Sigmoid colon (tissue), 6 donors: ENCODE measurements at regions not wholly inside any gene's neighbourhood (a gene's known extent, or its start where the extent isn't known, plus 50 kb on each side); places are given as distances from the start of the nearest gene placed in this dataset.

Experiments
- DNase-seq: peaks from one replicate; pipeline ENCODE4 v3.0.0-alpha.2; 2019
- H3K27ac ChIP-seq, 4 donors: fragments of 200-600 bp; sonication (generic); one replicate each; pipeline ENCODE4 v1.5.1; 2016 to 2019; ENCODE audit warnings: mild to moderate bottlenecking in 1 of 4
- H3K27me3 ChIP-seq, 3 donors: fragments of 200-600 bp; sonication (generic); one replicate each; pipeline ENCODE4 v1.5.1; 2019; ENCODE audit warnings: mild to moderate bottlenecking in 1 of 3
- H3K36me3 ChIP-seq, 4 donors: fragments of 200-600 bp; sonication (generic); one replicate each; pipeline ENCODE4 v1.5.1; 2016 to 2019
- H3K4me1 ChIP-seq, 4 donors: fragments of 200-600 bp; sonication (generic); one replicate each; pipeline ENCODE4 v1.5.1; 2017 to 2019
- H3K4me3 ChIP-seq, 4 donors: fragments of 200-600 bp; sonication (generic); one replicate each; pipeline ENCODE4 v1.5.1; 2017 to 2019; ENCODE audit warnings: mild to moderate bottlenecking in 2 of 4, moderate library complexity in 1 of 4
- H3K9me3 ChIP-seq, 4 donors: fragments of 200-600 bp in 3 of 4; sonication (generic) in 3 of 4; one replicate each; pipeline versions ENCODE4 v1.5.1 to v1.6.1; 2013 to 2019
- CTCF ChIP-seq, 4 experiments: fragments of 450-650 bp in 3 of 4; fragments of 200-600 bp in 1 of 4; IDR thresholded peaks; one replicate each; pipeline ENCODE4 v1.5.1; 2016 to 2019; ENCODE audit warnings: antibody characterized with exemption in 4 of 4, mild to moderate bottlenecking in 3 of 4, moderate library complexity in 2 of 4
- EP300 ChIP-seq, 4 donors: sonication (generic); formaldehyde crosslinking; IDR thresholded peaks; one replicate each; pipeline ENCODE4 v1.6.1; 2017; ENCODE audit warnings: antibody characterized with exemption in 4 of 4
- POLR2A ChIP-seq, 2 donors: fragments of 450-650 bp; IDR thresholded peaks; one replicate each; pipeline ENCODE4 v1.6.1; 2016; ENCODE audit warnings: antibody characterized with exemption in 2 of 2, mild to moderate bottlenecking in 2 of 2, moderate library complexity in 2 of 2
- POLR2AphosphoS5 ChIP-seq, 4 donors: sonication (generic); formaldehyde crosslinking; IDR thresholded peaks; one replicate each; pipeline ENCODE4 v1.6.1; 2017; ENCODE audit warnings: antibody characterized with exemption in 4 of 4
- WGBS, 2 donors: extraction: QIAGEN DNeasy Blood & Tissue Kit; methylation state at CpG; one replicate each; pipeline ENCODE4 v1.1.7; 2013; 5-methylcytosine and 5-hydroxymethylcytosine counted together
- intact Hi-C: fragments of 100-400 bp; cut with DNase I; formaldehyde crosslinking; loops from one replicate; pipeline ENCODE4 v1.15.1; 2023
- donor health status: healthy with polysubstance abuse.
- donor health status: healthy.

- no peak for DNase-seq
- TF ChIP-seq EP300 (IDR thresholded peaks at IDR 0.05) (no peak), POLR2A (IDR thresholded peaks at IDR 0.05) (no peak), POLR2AphosphoS5 (IDR thresholded peaks at IDR 0.05) (no peak), CTCF (IDR thresholded peaks at IDR 0.05) (no peak)
- Histone ChIP-seq H3K36me3 (no peaks in the 10 kb centered on the region), H3K4me3 (no peak overlapping the region), H3K9me3 (peaks cover 0 to 2% (median 0%) of the 10 kb centered on the region in 4 donors), H3K27ac (no peak overlapping the region), H3K27me3 (no peaks in the 10 kb centered on the region), H3K4me1 (no peaks in the 10 kb centered on the region)
- 76 to 81% methylated on average over 11 of the region's 11 CpGs for WGBS, 2 donors
- intact Hi-C loops, result no loop called here
These were observed 406.9 kb downstream of the TMEM114 start for GRCh38 chr16:8183176-8184099.

- no peaks in the 10 kb centered on the region for H3K4me1 ChIP-seq
- H3K9me3 ChIP-seq, result peaks cover 0 to 2% (median 0%) of the 10 kb centered on the region in 4 donors
- no peak for DNase-seq
- H3K36me3 ChIP-seq, result no peaks in the 10 kb centered on the region
- no peak overlapping the region for H3K27ac ChIP-seq
- TF ChIP-seq CTCF (IDR thresholded peaks at IDR 0.05) (no peak), POLR2A (IDR thresholded peaks at IDR 0.05) (no peak), EP300 (IDR thresholded peaks at IDR 0.05) (no peak), POLR2AphosphoS5 (IDR thresholded peaks at IDR 0.05) (no peak)
- intact Hi-C loops, result no loop called here
- 38 to 73% methylated on average over 7 of the region's 7 CpGs for WGBS, 2 donors
- no peak overlapping the region for H3K4me3 ChIP-seq
- H3K27me3 ChIP-seq, result no peaks in the 10 kb centered on the region
These were observed 407.6 kb downstream of the TMEM114 start for GRCh38 chr16:8182761-8183160.

GRCh38 chr16:8179615-8180014 lies 410.7 kb downstream of the TMEM114 start:
- TF ChIP-seq EP300 (IDR thresholded peaks at IDR 0.05), result no peak
- TF ChIP-seq POLR2AphosphoS5 (IDR thresholded peaks at IDR 0.05), result no peak
- TF ChIP-seq CTCF (IDR thresholded peaks at IDR 0.05), result no peak
- TF ChIP-seq POLR2A (IDR thresholded peaks at IDR 0.05), result no peak
- 39 to 67% methylated on average over 5 of the region's 5 CpGs for WGBS, 2 donors
- H3K27me3 ChIP-seq, result no peaks in the 10 kb centered on the region
- DNase-seq, result no peak
- no peaks in the 10 kb centered on the region for H3K4me1 ChIP-seq
- intact Hi-C loops, result loop anchor here (10.0 kb wide), 3 partner anchors 775 to 1155 kb away; no protein-coding TSS in a partner anchor
- no peaks in the 10 kb centered on the region for H3K36me3 ChIP-seq
- H3K9me3 ChIP-seq, result peaks cover 0 to 2% (median 0%) of the 10 kb centered on the region in 4 donors
- no peak overlapping the region for H3K4me3 ChIP-seq
- no peak overlapping the region for H3K27ac ChIP-seq

- Histone ChIP-seq H3K27me3 (no peaks in the 10 kb centered on the region), H3K4me3 (no peak overlapping the region), H3K36me3 (no peaks in the 10 kb centered on the region), H3K27ac (no peak overlapping the region), H3K9me3 (no peaks in the 10 kb centered on the region), H3K4me1 (no peaks in the 10 kb centered on the region)
- intact Hi-C loops, result loop anchor here (10.0 kb wide), 3 partner anchors 773 to 1153 kb away; no protein-coding TSS in a partner anchor
- TF ChIP-seq EP300 (IDR thresholded peaks at IDR 0.05) (no peak), POLR2A (IDR thresholded peaks at IDR 0.05) (no peak), POLR2AphosphoS5 (IDR thresholded peaks at IDR 0.05) (no peak), CTCF (IDR thresholded peaks at IDR 0.05) (no peak)
- WGBS, 2 donors, result 83 to 89% methylated on average over 8 of the region's 8 CpGs
- no peak for DNase-seq
These were observed 412.0 kb downstream of the TMEM114 start for GRCh38 chr16:8178271-8178670.
